Common myeloid progenitor, CD34-positive (primary cell): ENCODE measurements at regions not wholly inside any gene's neighbourhood (a gene's known extent, or its start where the extent isn't known, plus 50 kb on each side); places are given as distances from the start of the nearest gene placed in this dataset.

Experiments used
- CTCF ChIA-PET: fragments of 350-600 bp; sonication (Branson Sonifier 250); formaldehyde crosslinking; loops from one replicate; lab custom pipeline; 2021; ENCODE audit warnings: antibody characterized with exemption; lab: Charles Lee
- POLR2A ChIA-PET: fragments of 350-600 bp; sonication (Branson Sonifier 250); formaldehyde crosslinking; loops from one replicate; lab custom pipeline; 2021; ENCODE audit warnings: antibody characterized with exemption; lab: Charles Lee
- DNase-seq, 3 donors: peaks; one replicate each; pipeline versions ENCODE4 v3.0.0 to v3.0.0-alpha.2; 2013
- H3K27ac ChIP-seq, 2 experiments: 1 replicate in 1 of 2; 2 replicates in 1 of 2; pipeline ENCODE4 v1.7.0; 2013; ENCODE audit warnings: inconsistent platforms in 2 of 2, low read length in 2 of 2, mild to moderate bottlenecking in 2 of 2, low read depth in 1 of 2, moderate library complexity in 1 of 2; ENCODE audit not compliant: severe bottlenecking in 2 of 2, insufficient read depth in 1 of 2, poor library complexity in 1 of 2
- H3K27me3 ChIP-seq, 5 experiments: replicated peaks in 2 of 5; 1 replicate in 3 of 5; 2 replicates in 2 of 5; pipeline versions ENCODE4 v1.6.1 to v1.7.0; 2013; ENCODE audit warnings: low read length in 4 of 5, mild to moderate bottlenecking in 2 of 5, moderate library complexity in 2 of 5, inconsistent platforms in 1 of 5; ENCODE audit not compliant: insufficient read depth in 5 of 5, control insufficient read depth in 4 of 5
- H3K36me3 ChIP-seq, 4 experiments: 1 replicate in 2 of 4; 2 replicates in 2 of 4; pipeline versions ENCODE4 v1.6.1 to v1.7.0; 2013; ENCODE audit warnings: low read length in 3 of 4, control low read depth in 1 of 4, mild to moderate bottlenecking in 1 of 4; ENCODE audit not compliant: control insufficient read depth in 4 of 4, insufficient read depth in 4 of 4
- H3K4me1 ChIP-seq, 4 experiments: 1 replicate in 3 of 4; 2 replicates in 1 of 4; pipeline versions ENCODE4 v1.6.1 to v1.7.1; 2013; ENCODE audit warnings: low read length in 3 of 4, mild to moderate bottlenecking in 3 of 4, control low read depth in 1 of 4, inconsistent platforms in 1 of 4, moderate library complexity in 1 of 4; ENCODE audit not compliant: control insufficient read depth in 4 of 4, insufficient read depth in 4 of 4; ENCODE audit errors: control extremely low read depth in 1 of 4
- H3K4me3 ChIP-seq, 7 experiments: 1 replicate in 4 of 7; 2 replicates in 3 of 7; pipeline versions ENCODE4 v1.5.1 to v1.7.0; 2013; ENCODE audit warnings: mild to moderate bottlenecking in 7 of 7, low read length in 6 of 7, moderate library complexity in 6 of 7, inconsistent platforms in 2 of 7, low read depth in 2 of 7, control low read depth in 1 of 7; ENCODE audit not compliant: insufficient read depth in 4 of 7, control insufficient read depth in 1 of 7; ENCODE audit errors: extremely low read depth in 1 of 7
- H3K9me3 ChIP-seq, 5 experiments: 1 replicate in 4 of 5; 2 replicates in 1 of 5; pipeline versions ENCODE4 v1.6.1 to v1.7.1; 2013; ENCODE audit warnings: low read length in 4 of 5, mild to moderate bottlenecking in 2 of 5, inconsistent platforms in 1 of 5, low read depth in 1 of 5, moderate library complexity in 1 of 5; ENCODE audit not compliant: control insufficient read depth in 4 of 5, insufficient read depth in 2 of 5; ENCODE audit errors: control extremely low read depth in 1 of 5
- WGBS: methylation state at CpG from one replicate; pipeline ENCODE4 v1.1.5; 2013; ENCODE audit not compliant: insufficient coverage; 5-methylcytosine and 5-hydroxymethylcytosine counted together

- Histone ChIP-seq H3K36me3 (no peaks in the 10 kb centered on the region), H3K27ac (no peak overlapping the region), H3K4me1 (peaks cover 6 to 16% (median 13%) of the 10 kb centered on the region in 4 experiments), H3K9me3 (no peaks in the 10 kb centered on the region), H3K27me3 (no peaks in the 10 kb centered on the region), H3K4me3 (no peak overlapping the region)
- ChIA-PET CTCF (no interaction called here), POLR2A (no interaction called here)
- DNase-seq, result no peak
- WGBS, result 94% methylated on average over 2 of the region's 5 CpGs
These were observed 117.8 kb downstream of the PXDC1 start for GRCh38 chr6:3633711-3634110.

DNA sequence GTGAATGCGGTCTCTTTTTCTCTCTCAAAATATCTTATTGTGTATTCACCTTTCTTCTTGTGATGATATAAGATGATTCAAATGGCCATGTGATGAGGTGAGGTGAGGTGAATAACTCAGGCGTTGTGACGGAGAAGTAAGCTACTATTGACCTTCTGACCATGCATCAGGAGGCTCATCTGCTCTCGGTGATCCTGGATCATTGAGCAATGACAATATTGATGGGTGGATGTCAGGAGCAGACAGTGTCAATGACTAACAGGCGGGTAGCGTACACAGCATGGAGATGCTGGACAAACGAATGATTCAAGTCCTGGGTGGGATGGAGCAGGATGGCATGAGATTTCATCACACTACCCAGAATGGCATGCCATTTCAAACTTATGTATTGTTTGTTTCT is 119.6 kb downstream of the PXDC1 start:
- no peak overlapping the region for H3K4me3 ChIP-seq
- CTCF ChIA-PET, result no interaction called here
- H3K27ac ChIP-seq, result no peak overlapping the region
- no peaks in the 10 kb centered on the region for H3K9me3 ChIP-seq
- POLR2A ChIA-PET, result no interaction called here
- H3K4me1 ChIP-seq, result peaks cover 6 to 29% (median 22%) of the 10 kb centered on the region in 4 experiments
- DNase-seq, result no peak
- H3K36me3 ChIP-seq, result no peaks in the 10 kb centered on the region
- 100% methylated on average over 6 of the region's 7 CpGs for WGBS
- no peaks in the 10 kb centered on the region for H3K27me3 ChIP-seq

- Histone ChIP-seq H3K4me3 (no peak overlapping the region), H3K4me1 (peaks cover 6 to 29% (median 22%) of the 10 kb centered on the region in 4 experiments), H3K27ac (no peak overlapping the region), H3K36me3 (no peaks in the 10 kb centered on the region), H3K27me3 (no peaks in the 10 kb centered on the region), H3K9me3 (no peaks in the 10 kb centered on the region)
- ChIA-PET CTCF (no interaction called here), POLR2A (no interaction called here)
- 94% methylated on average over 2 of the region's 3 CpGs for WGBS
- no peak for DNase-seq
These were observed 120.3 kb downstream of the PXDC1 start for GRCh38 chr6:3631186-3631585.

GRCh38 chr6:3630258-3630835 is 121.2 kb downstream of the PXDC1 start:
- Histone ChIP-seq H3K9me3 (no peaks in the 10 kb centered on the region), H3K27ac (no peak overlapping the region), H3K4me1 (peaks cover 6 to 29% (median 22%) of the 10 kb centered on the region in 4 experiments), H3K27me3 (no peaks in the 10 kb centered on the region), H3K4me3 (peak overlapping the region in 1 of 7 experiments; percentile 19), H3K36me3 (no peaks in the 10 kb centered on the region)
- CTCF ChIA-PET, result interaction anchor here (1.4 kb wide), 1 partner anchor 20 kb away, joined by 4 read pairs; no protein-coding TSS in a partner anchor
- POLR2A ChIA-PET, result no interaction called here
- WGBS, result 53% methylated on average over 4 of the region's 4 CpGs
- DNase-seq, result peak in 2 of 3 donors; percentile 12 to 16

- H3K4me3 ChIP-seq, result peak overlapping the region in 2 of 7 experiments; percentile 43
- WGBS, result 29% methylated on average over 14 of the region's 20 CpGs
- ChIA-PET CTCF (interaction anchor here (1.3 kb wide), 1 partner anchor 9 kb away, joined by 3 read pairs; no protein-coding TSS in a partner anchor), POLR2A (no interaction called here)
- H3K4me1 ChIP-seq, result peaks cover 6 to 42% (median 31%) of the 10 kb centered on the region in 4 experiments
- peak; percentile 37 to 87 (median 71) for DNase-seq
- no peaks in the 10 kb centered on the region for H3K27me3 ChIP-seq
- no peak overlapping the region for H3K27ac ChIP-seq
- no peaks in the 10 kb centered on the region for H3K9me3 ChIP-seq
- no peaks in the 10 kb centered on the region for H3K36me3 ChIP-seq
These were observed 123.3 kb downstream of the PXDC1 start for GRCh38 chr6:3627956-3628835.

GRCh38 chr6:3627501-3627900 is 124.0 kb downstream of the PXDC1 start:
- ChIA-PET CTCF (interaction anchor here (1.3 kb wide), 1 partner anchor 9 kb away, joined by 3 read pairs; no protein-coding TSS in a partner anchor), POLR2A (no interaction called here)
- Histone ChIP-seq H3K4me3 (no peak overlapping the region), H3K27ac (no peak overlapping the region), H3K9me3 (no peaks in the 10 kb centered on the region), H3K27me3 (no peaks in the 10 kb centered on the region), H3K4me1 (peaks cover 6 to 42% (median 31%) of the 10 kb centered on the region in 4 experiments), H3K36me3 (no peaks in the 10 kb centered on the region)
- 100% methylated on average over 5 of the region's 9 CpGs for WGBS
- no peak for DNase-seq
